ENCODE measurements at regions not wholly inside any gene's neighbourhood (a gene's known extent, or its start where the extent isn't known, plus 50 kb on each side); places are given as distances from the start of the nearest gene placed in this dataset.

DNA sequence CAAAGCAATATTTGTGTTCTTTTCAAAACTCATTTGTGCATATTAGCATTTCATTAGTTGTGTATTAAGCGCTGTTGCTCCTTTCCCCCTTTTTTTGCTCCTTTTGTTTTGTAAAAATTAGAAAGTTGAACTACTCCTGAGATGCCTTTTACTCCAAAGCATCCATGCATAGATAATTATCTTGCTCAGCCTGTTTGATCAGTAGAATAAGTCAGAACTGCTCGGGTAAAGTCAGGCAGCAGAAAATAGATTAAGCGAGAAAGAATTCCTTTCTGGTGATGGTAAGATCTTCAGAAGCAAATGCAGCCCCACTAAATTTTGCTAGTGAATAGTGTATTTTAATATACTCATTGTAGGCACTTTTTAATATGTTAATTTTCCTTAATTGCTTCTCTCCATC is 227.1 kb downstream of the TEX36 start:
- intact Hi-C loops (cut with DNase I), result no loop called here
- Histone ChIP-seq H3K27me3 (no peaks in the 10 kb centered on the region), H3K4me3 (no peak overlapping the region), H3K9me3 (no peaks in the 10 kb centered on the region), H3K36me3 (no peaks in the 10 kb centered on the region), H3K27ac (no peak overlapping the region), H3K4me1 (no peaks in the 10 kb centered on the region)
- WGBS (ENCODE audit: insufficient coverage, low coverage, low lambda C conversion rate, missing lambda C conversion rate), result 31% methylated on average over 3 of the region's 3 CpGs
- no peak for DNase-seq
- no peak for ATAC-seq
- no peak for TF ChIP-seq POLR2A (IDR thresholded peaks at IDR 0.05)

DNA sequence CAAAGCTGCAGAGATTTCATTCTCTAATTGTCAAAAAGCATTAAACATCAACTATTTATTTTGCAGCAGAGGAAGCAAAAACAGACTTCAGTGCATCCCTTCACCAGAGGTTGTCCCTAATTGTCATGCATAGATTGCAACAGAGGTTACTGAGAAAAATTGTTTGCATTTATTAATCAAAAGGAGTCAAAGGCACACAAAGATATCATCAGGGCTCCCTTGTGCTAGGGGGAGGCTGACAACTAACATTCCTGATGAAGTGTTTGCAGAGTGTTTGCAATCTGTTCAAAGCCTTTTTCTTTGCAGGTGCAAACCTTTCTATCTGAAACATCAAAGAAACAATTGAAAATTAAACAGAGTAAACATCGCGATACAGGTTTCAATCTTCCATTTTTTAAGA is 227.5 kb downstream of the TEX36 start:
- Histone ChIP-seq H3K36me3 (no peaks in the 10 kb centered on the region), H3K27ac (no peak overlapping the region), H3K27me3 (no peaks in the 10 kb centered on the region), H3K9me3 (no peaks in the 10 kb centered on the region), H3K4me1 (no peaks in the 10 kb centered on the region), H3K4me3 (no peak overlapping the region)
- TF ChIP-seq, protein P1, sequence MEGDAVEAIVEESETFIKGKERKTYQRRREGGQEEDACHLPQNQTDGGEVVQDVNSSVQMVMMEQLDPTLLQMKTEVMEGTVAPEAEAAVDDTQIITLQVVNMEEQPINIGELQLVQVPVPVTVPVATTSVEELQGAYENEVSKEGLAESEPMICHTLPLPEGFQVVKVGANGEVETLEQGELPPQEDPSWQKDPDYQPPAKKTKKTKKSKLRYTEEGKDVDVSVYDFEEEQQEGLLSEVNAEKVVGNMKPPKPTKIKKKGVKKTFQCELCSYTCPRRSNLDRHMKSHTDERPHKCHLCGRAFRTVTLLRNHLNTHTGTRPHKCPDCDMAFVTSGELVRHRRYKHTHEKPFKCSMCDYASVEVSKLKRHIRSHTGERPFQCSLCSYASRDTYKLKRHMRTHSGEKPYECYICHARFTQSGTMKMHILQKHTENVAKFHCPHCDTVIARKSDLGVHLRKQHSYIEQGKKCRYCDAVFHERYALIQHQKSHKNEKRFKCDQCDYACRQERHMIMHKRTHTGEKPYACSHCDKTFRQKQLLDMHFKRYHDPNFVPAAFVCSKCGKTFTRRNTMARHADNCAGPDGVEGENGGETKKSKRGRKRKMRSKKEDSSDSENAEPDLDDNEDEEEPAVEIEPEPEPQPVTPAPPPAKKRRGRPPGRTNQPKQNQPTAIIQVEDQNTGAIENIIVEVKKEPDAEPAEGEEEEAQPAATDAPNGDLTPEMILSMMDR (IDR thresholded peaks at IDR 0.05), result no peak
- TF ChIP-seq POLR2A (IDR thresholded peaks at IDR 0.05), result no peak
- ATAC-seq, result no peak
- WGBS (ENCODE audit: insufficient coverage, low coverage, low lambda C conversion rate, missing lambda C conversion rate), result 10% methylated on average over 2 of the region's 2 CpGs
- no peak for DNase-seq
- intact Hi-C loops (cut with DNase I), result no loop called here

- Histone ChIP-seq H3K9me3 (no peaks in the 10 kb centered on the region), H3K4me1 (no peaks in the 10 kb centered on the region), H3K27ac (no peak overlapping the region), H3K36me3 (no peaks in the 10 kb centered on the region), H3K4me3 (no peak overlapping the region), H3K27me3 (no peaks in the 10 kb centered on the region)
- TF ChIP-seq, protein P1 (IDR thresholded peaks at IDR 0.05), result no peak
- TF ChIP-seq POLR2A (IDR thresholded peaks at IDR 0.05), result no peak
- 57% methylated on average over 10 of the region's 10 CpGs for WGBS (ENCODE audit: insufficient coverage, low coverage, low lambda C conversion rate, missing lambda C conversion rate)
- ATAC-seq, result no peak
- intact Hi-C loops (cut with DNase I), result no loop called here
- no peak for DNase-seq
These were observed 231.6 kb downstream of the TEX36 start for GRCh38 chr10:125451319-125451718.

DNA sequence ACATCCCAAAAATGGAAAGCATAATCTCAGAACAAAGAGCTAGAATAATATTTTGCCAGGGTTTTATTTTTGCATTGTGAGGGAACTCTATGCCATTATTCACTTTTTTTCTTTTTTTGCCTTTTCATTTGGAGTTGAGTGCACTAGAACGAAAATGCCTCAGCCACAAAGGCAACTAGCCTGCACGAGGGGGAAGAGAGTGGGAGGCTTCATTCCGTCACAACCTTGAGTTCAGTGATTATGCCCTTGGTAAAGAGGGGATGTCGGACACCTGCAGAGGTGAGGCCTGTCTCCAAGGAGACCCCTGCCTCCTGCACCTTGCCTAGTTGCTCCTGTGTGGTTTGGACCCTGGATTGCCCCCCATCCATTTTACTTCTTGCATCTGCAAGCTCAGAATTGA is 232.7 kb downstream of the TEX36 start:
- H3K4me1 ChIP-seq, result no peaks in the 10 kb centered on the region
- intact Hi-C loops (cut with DNase I), result no loop called here
- H3K36me3 ChIP-seq, result no peaks in the 10 kb centered on the region
- H3K27me3 ChIP-seq, result no peaks in the 10 kb centered on the region
- no peaks in the 10 kb centered on the region for H3K9me3 ChIP-seq
- no peak overlapping the region for H3K4me3 ChIP-seq
- WGBS (ENCODE audit: insufficient coverage, low coverage, low lambda C conversion rate, missing lambda C conversion rate), result 51% methylated on average over 4 of the region's 4 CpGs
- ATAC-seq (no peak), DNase-seq (no peak)
- TF ChIP-seq POLR2A (IDR thresholded peaks at IDR 0.05), result no peak
- TF ChIP-seq, protein P1 (IDR thresholded peaks at IDR 0.05), result no peak
- H3K27ac ChIP-seq, result no peak overlapping the region

GRCh38 chr10:125449571-125449970 is 233.4 kb downstream of the TEX36 start:
- DNase-seq, result no peak
- Histone ChIP-seq H3K9me3 (no peaks in the 10 kb centered on the region), H3K27me3 (no peaks in the 10 kb centered on the region), H3K36me3 (no peaks in the 10 kb centered on the region), H3K4me1 (no peaks in the 10 kb centered on the region), H3K4me3 (no peak overlapping the region), H3K27ac (no peak overlapping the region)
- intact Hi-C loops (cut with DNase I), result no loop called here
- TF ChIP-seq POLR2A (IDR thresholded peaks at IDR 0.05), result no peak
- TF ChIP-seq, protein P1 (IDR thresholded peaks at IDR 0.05), result no peak
- no peak for ATAC-seq
- 71% methylated on average over 7 of the region's 9 CpGs for WGBS (ENCODE audit: insufficient coverage, low coverage, low lambda C conversion rate, missing lambda C conversion rate)

Measured in right lobe of liver (tissue), 6 donors.